GM19328 (cell line): ENCODE measurements at regions not wholly inside any gene's neighbourhood (a gene's known extent, or its start where the extent isn't known, plus 50 kb on each side); places are given as distances from the start of the nearest gene placed in this dataset.

Experiments used
- ATAC-seq: cut with Tn5 transposase; IDR thresholded peaks from one replicate; pipeline ENCODE4 v1.9.1; 2021; ENCODE audit warnings: mild to moderate bottlenecking, moderate library complexity; ENCODE audit not compliant: unreplicated experiment

GRCh38 chr6:25061289-25061936 lies 125.7 kb upstream of the RIPOR2 start:
- ATAC-seq = no peak

GRCh38 chr6:25062070-25062811 lies 126.5 kb upstream of the RIPOR2 start:
- no peak for ATAC-seq

- no peak for ATAC-seq
These were observed 128.2 kb upstream of the RIPOR2 start for GRCh38 chr6:25064006-25064405.

GRCh38 chr6:25065666-25066065 lies 129.9 kb upstream of the RIPOR2 start:
- no peak for ATAC-seq

- ATAC-seq = no peak
These were observed 130.8 kb upstream of the RIPOR2 start for GRCh38 chr6:25066593-25066992.

GRCh38 chr6:25068866-25069265 lies 133.1 kb upstream of the RIPOR2 start:
- ATAC-seq = no peak

GRCh38 chr6:25070547-25071366 lies 135.0 kb upstream of the RIPOR2 start:
- ATAC-seq = peak; percentile 75

- no peak for ATAC-seq
These were observed 142.4 kb upstream of the RIPOR2 start for GRCh38 chr6:25078141-25078540.

- ATAC-seq = no peak
These were observed 148.2 kb upstream of the RIPOR2 start for GRCh38 chr6:25083784-25084507.

- no peak for ATAC-seq
These were observed 148.7 kb upstream of the RIPOR2 start for GRCh38 chr6:25084508-25084833.

GRCh38 chr6:25085756-25086155 lies 150.0 kb upstream of the RIPOR2 start:
- ATAC-seq = no peak

GRCh38 chr6:25086500-25087091 lies 150.8 kb upstream of the RIPOR2 start:
- no peak for ATAC-seq

- ATAC-seq = no peak
These were observed 152.8 kb upstream of the RIPOR2 start for GRCh38 chr6:25088513-25088912.

- ATAC-seq = no peak
These were observed 153.7 kb upstream of the RIPOR2 start for GRCh38 chr6:25089442-25089841.

- ATAC-seq = no peak
These were observed 159.0 kb upstream of the RIPOR2 start for GRCh38 chr6:25094726-25095125.

GRCh38 chr6:25100288-25100687 lies 164.5 kb upstream of the RIPOR2 start:
- ATAC-seq = no peak

- no peak for ATAC-seq
These were observed 167.8 kb upstream of the RIPOR2 start for GRCh38 chr6:25103603-25104002.

GRCh38 chr6:25105070-25105925 lies 169.5 kb upstream of the RIPOR2 start:
- no peak for ATAC-seq

GRCh38 chr6:25107218-25107617 lies 171.5 kb upstream of the RIPOR2 start:
- no peak for ATAC-seq

- no peak for ATAC-seq
These were observed 167.4 kb upstream of the CARMIL1 start for GRCh38 chr6:25111782-25112181.
